ENCODE measurements at regions not wholly inside any gene's neighbourhood (a gene's known extent, or its start where the extent isn't known, plus 50 kb on each side); places are given as distances from the start of the nearest gene placed in this dataset.

DNA sequence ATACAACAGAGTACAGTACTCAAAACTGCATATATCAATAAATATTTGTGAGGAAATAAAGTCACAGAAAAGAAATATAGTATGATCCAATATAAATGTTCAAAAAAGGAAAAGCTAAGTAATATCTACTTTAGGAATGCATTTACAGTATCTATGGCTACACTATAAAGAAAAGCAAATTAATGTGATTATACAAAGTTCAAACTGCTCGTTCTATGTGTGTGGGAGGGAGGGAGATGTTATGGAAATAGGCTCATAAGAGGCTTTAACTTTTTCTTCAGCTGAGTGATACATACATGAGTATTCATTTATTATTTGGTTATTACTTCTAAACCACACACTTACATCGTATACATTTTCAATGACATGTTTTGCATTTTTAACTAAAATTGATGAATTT lies 377.7 kb upstream of the AGTR1 start:
- Histone ChIP-seq H3K4me1 (ENCODE audit: control insufficient read depth in 1 of 2, insufficient read depth in 2 of 2, low read length in 2 of 2) (no peaks in the 10 kb centered on the region), H4K91ac (ENCODE audit: low read depth, low read length) (no peak overlapping the region), H2BK120ac (ENCODE audit: insufficient read depth, low read length, poor library complexity) (no peak overlapping the region), H3K9me3 (ENCODE audit: insufficient read depth, low read depth, low read length) (no peaks in the 10 kb centered on the region), H3K27me3 (ENCODE audit: insufficient read depth, low read length) (no peaks in the 10 kb centered on the region), H3K4ac (ENCODE audit: low read depth, low read length) (no peak overlapping the region), H3K14ac (ENCODE audit: low read length) (no peak overlapping the region), H4K8ac (ENCODE audit: low read depth, low read length) (no peak overlapping the region), H3K18ac (ENCODE audit: low read length) (no peak overlapping the region), H2AFZ (ENCODE audit: insufficient read depth, low read length, poor library complexity) (no peak overlapping the region), H3K23ac (ENCODE audit: low read length) (no peak overlapping the region), H2BK5ac (ENCODE audit: low read depth, low read length, poor library complexity) (no peak overlapping the region), H2BK12ac (ENCODE audit: low read length) (no peak overlapping the region), H3K4me3 (ENCODE audit: low read depth, low read length) (no peak overlapping the region), H3K36me3 (ENCODE audit: control insufficient read depth in 1 of 2, insufficient read depth in 2 of 2, low read length in 2 of 2) (no peaks in the 10 kb centered on the region), H3K4me2 (ENCODE audit: low read length) (no peak overlapping the region), H3K27ac (ENCODE audit: low read depth, low read length) (no peak overlapping the region), H3K9ac (ENCODE audit: low read length) (no peak overlapping the region), H4K12ac (ENCODE audit: low read depth, low read length) (no peak overlapping the region), H2AK5ac (ENCODE audit: low read length) (no peak overlapping the region), H3K79me1 (ENCODE audit: low read length) (no peaks in the 10 kb centered on the region), H3K79me2 (ENCODE audit: control insufficient read depth, insufficient read depth, low read length, poor library complexity) (no peaks in the 10 kb centered on the region)
- WGBS (ENCODE audit: extremely low coverage, insufficient coverage, insufficient read length), result no CpG with 5 or more reads among the region's 2 CpGs
- no peak for DNase-seq

DNA sequence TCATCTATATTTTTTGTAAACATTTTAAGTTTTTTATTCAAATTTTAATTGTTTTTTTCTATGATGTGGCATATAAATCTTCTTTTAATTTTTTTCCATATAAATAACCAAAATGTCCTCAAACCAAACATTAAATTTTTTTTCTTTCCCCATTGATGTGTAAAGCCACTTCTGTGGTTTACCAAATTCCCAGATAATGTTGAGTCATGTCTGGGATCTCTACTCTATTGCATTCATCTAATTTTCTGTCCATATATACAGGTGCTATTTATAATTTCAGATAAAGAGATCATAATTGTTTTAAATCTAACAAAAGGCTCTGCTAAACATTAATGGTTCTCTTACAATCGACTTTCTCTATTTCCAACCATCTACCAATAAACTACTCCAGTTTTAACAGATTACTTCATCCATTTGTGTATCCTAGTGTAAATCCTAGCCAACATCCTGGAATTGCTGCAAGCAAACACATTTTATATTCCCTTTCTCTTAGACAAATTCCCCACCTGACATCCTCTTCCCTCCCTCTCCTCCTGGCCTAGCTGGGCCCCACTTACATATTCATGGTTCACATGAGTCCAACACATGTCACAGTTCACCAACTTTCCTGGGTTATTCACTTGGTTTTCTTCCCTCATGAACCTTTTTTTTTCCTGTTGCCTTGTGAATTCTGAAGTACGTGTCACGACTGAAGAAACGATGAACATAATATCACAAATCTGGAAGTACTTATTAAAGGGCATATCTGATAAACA lies 368.0 kb upstream of the AGTR1 start:
- Histone ChIP-seq H3K36me3 (ENCODE audit: control insufficient read depth in 1 of 2, insufficient read depth in 2 of 2, low read length in 2 of 2) (no peaks in the 10 kb centered on the region), H3K23ac (ENCODE audit: low read length) (no peak overlapping the region), H3K4me1 (ENCODE audit: control insufficient read depth in 1 of 2, insufficient read depth in 2 of 2, low read length in 2 of 2) (no peaks in the 10 kb centered on the region), H4K12ac (ENCODE audit: low read depth, low read length) (no peak overlapping the region), H3K27ac (ENCODE audit: low read depth, low read length) (no peak overlapping the region), H3K27me3 (ENCODE audit: insufficient read depth, low read length) (no peaks in the 10 kb centered on the region), H3K18ac (ENCODE audit: low read length) (no peak overlapping the region), H2BK12ac (ENCODE audit: low read length) (no peak overlapping the region), H4K8ac (ENCODE audit: low read depth, low read length) (no peak overlapping the region), H2BK5ac (ENCODE audit: low read depth, low read length, poor library complexity) (no peak overlapping the region), H3K4ac (ENCODE audit: low read depth, low read length) (no peak overlapping the region), H3K9ac (ENCODE audit: low read length) (no peak overlapping the region), H4K91ac (ENCODE audit: low read depth, low read length) (no peak overlapping the region), H2AK5ac (ENCODE audit: low read length) (no peak overlapping the region), H3K9me3 (ENCODE audit: insufficient read depth, low read depth, low read length) (no peaks in the 10 kb centered on the region), H2BK120ac (ENCODE audit: insufficient read depth, low read length, poor library complexity) (no peak overlapping the region), H2AFZ (ENCODE audit: insufficient read depth, low read length, poor library complexity) (no peak overlapping the region), H3K79me1 (ENCODE audit: low read length) (no peaks in the 10 kb centered on the region), H3K14ac (ENCODE audit: low read length) (no peak overlapping the region), H3K79me2 (ENCODE audit: control insufficient read depth, insufficient read depth, low read length, poor library complexity) (no peaks in the 10 kb centered on the region), H3K4me2 (ENCODE audit: low read length) (no peak overlapping the region), H3K4me3 (ENCODE audit: low read depth, low read length) (no peak overlapping the region)
- DNase-seq, result no peak
- WGBS (ENCODE audit: extremely low coverage, insufficient coverage, insufficient read length), result 100% methylated on average over 1 of the region's 4 CpGs

DNA sequence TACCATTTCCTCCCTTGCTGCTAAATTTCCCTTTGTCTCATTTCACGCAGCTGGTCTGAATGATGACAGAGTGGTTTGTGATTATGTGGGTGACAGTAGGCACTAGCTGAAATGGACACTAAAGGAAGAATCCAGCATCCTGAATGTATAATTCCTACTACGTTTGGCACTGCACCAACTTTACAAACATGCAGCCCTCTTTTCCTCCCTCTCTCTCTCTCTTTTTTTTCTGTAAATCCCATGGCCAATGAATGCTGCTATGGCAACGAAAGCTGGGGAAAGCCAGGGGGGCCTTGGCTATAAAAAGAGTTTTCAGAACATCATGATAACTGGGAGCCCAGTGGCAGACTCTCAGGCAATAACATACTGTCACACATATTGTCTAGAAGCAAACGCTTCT lies 367.2 kb upstream of the AGTR1 start:
- Histone ChIP-seq H3K79me2 (ENCODE audit: control insufficient read depth, insufficient read depth, low read length, poor library complexity) (no peaks in the 10 kb centered on the region), H2AFZ (ENCODE audit: insufficient read depth, low read length, poor library complexity) (no peak overlapping the region), H4K91ac (ENCODE audit: low read depth, low read length) (no peak overlapping the region), H3K4me1 (ENCODE audit: control insufficient read depth in 1 of 2, insufficient read depth in 2 of 2, low read length in 2 of 2) (no peaks in the 10 kb centered on the region), H3K9ac (ENCODE audit: low read length) (no peak overlapping the region), H3K79me1 (ENCODE audit: low read length) (no peaks in the 10 kb centered on the region), H3K4me3 (ENCODE audit: low read depth, low read length) (no peak overlapping the region), H3K18ac (ENCODE audit: low read length) (no peak overlapping the region), H2AK5ac (ENCODE audit: low read length) (no peak overlapping the region), H3K27ac (ENCODE audit: low read depth, low read length) (no peak overlapping the region), H2BK12ac (ENCODE audit: low read length) (no peak overlapping the region), H4K12ac (ENCODE audit: low read depth, low read length) (no peak overlapping the region), H3K4me2 (ENCODE audit: low read length) (no peak overlapping the region), H3K4ac (ENCODE audit: low read depth, low read length) (no peak overlapping the region), H3K27me3 (ENCODE audit: insufficient read depth, low read length) (no peaks in the 10 kb centered on the region), H4K8ac (ENCODE audit: low read depth, low read length) (no peak overlapping the region), H3K14ac (ENCODE audit: low read length) (no peak overlapping the region), H3K9me3 (ENCODE audit: insufficient read depth, low read depth, low read length) (no peaks in the 10 kb centered on the region), H3K36me3 (ENCODE audit: control insufficient read depth in 1 of 2, insufficient read depth in 2 of 2, low read length in 2 of 2) (no peaks in the 10 kb centered on the region), H2BK120ac (ENCODE audit: insufficient read depth, low read length, poor library complexity) (no peak overlapping the region), H3K23ac (ENCODE audit: low read length) (no peak overlapping the region), H2BK5ac (ENCODE audit: low read depth, low read length, poor library complexity) (no peak overlapping the region)
- DNase-seq, result no peak
- no CpG with 5 or more reads among the region's 4 CpGs for WGBS (ENCODE audit: extremely low coverage, insufficient coverage, insufficient read length)

DNA sequence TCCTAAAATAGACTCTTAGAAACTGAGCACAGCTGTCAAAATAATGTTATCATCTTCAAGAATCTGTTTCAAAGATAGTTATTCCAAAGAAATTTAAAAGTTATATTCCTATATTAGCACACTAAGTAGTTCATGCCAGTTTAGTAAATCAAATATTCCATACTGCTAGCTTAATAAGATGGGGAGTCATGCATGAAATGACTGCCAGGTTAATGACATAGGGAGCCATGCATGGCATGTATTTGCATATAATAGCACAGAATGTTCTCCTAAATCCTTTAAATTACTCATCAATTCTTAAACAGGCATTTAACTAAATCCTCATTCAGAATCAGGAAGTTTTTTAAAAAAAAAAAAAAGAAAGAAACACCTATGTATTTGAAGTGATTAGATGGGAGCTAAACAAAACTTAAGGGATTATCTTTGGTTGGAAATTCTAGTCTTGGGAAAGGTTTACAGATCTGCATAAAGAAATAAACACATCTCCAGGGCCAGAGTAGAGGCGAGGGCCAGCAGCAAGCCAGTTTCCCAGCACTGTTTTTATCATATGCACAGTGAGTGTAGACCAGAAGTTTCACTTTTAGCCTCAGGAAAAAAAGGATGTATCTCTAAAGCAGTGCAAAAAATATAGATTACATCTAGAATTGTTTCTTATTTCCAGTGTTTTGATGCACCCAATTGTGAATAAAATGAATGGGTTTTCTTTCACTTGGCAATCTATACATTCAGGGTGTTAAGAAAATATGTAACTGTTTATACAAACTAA lies 366.4 kb upstream of the AGTR1 start:
- no peak overlapping the region for H3K4ac ChIP-seq (ENCODE audit: low read depth, low read length)
- H3K36me3 ChIP-seq (ENCODE audit: control insufficient read depth in 1 of 2, insufficient read depth in 2 of 2, low read length in 2 of 2), result no peaks in the 10 kb centered on the region
- no peak overlapping the region for H2BK12ac ChIP-seq (ENCODE audit: low read length)
- H3K18ac ChIP-seq (ENCODE audit: low read length), result no peak overlapping the region
- H3K23ac ChIP-seq (ENCODE audit: low read length), result no peak overlapping the region
- no peak overlapping the region for H4K8ac ChIP-seq (ENCODE audit: low read depth, low read length)
- H2BK5ac ChIP-seq (ENCODE audit: low read depth, low read length, poor library complexity), result no peak overlapping the region
- no peak overlapping the region for H2AFZ ChIP-seq (ENCODE audit: insufficient read depth, low read length, poor library complexity)
- no peaks in the 10 kb centered on the region for H3K79me2 ChIP-seq (ENCODE audit: control insufficient read depth, insufficient read depth, low read length, poor library complexity)
- H3K4me1 ChIP-seq (ENCODE audit: control insufficient read depth in 1 of 2, insufficient read depth in 2 of 2, low read length in 2 of 2), result no peaks in the 10 kb centered on the region
- no peak overlapping the region for H3K4me2 ChIP-seq (ENCODE audit: low read length)
- no peak overlapping the region for H2AK5ac ChIP-seq (ENCODE audit: low read length)
- H3K9me3 ChIP-seq (ENCODE audit: insufficient read depth, low read depth, low read length), result no peaks in the 10 kb centered on the region
- no peak overlapping the region for H3K14ac ChIP-seq (ENCODE audit: low read length)
- WGBS (ENCODE audit: extremely low coverage, insufficient coverage, insufficient read length), result no CpG with 5 or more reads among the region's 1 CpG
- H3K9ac ChIP-seq (ENCODE audit: low read length), result no peak overlapping the region
- no peak overlapping the region for H2BK120ac ChIP-seq (ENCODE audit: insufficient read depth, low read length, poor library complexity)
- H3K27ac ChIP-seq (ENCODE audit: low read depth, low read length), result no peak overlapping the region
- H4K12ac ChIP-seq (ENCODE audit: low read depth, low read length), result no peak overlapping the region
- H3K4me3 ChIP-seq (ENCODE audit: low read depth, low read length), result no peak overlapping the region
- H3K79me1 ChIP-seq (ENCODE audit: low read length), result no peaks in the 10 kb centered on the region
- no peaks in the 10 kb centered on the region for H3K27me3 ChIP-seq (ENCODE audit: insufficient read depth, low read length)
- H4K91ac ChIP-seq (ENCODE audit: low read depth, low read length), result no peak overlapping the region
- DNase-seq, result no peak

Measured in trophoblast cell (in vitro differentiated cells and primary cell).